ENCODE measurements at regions not wholly inside any gene's neighbourhood (a gene's known extent, or its start where the extent isn't known, plus 50 kb on each side); places are given as distances from the start of the nearest gene placed in this dataset.

DNA sequence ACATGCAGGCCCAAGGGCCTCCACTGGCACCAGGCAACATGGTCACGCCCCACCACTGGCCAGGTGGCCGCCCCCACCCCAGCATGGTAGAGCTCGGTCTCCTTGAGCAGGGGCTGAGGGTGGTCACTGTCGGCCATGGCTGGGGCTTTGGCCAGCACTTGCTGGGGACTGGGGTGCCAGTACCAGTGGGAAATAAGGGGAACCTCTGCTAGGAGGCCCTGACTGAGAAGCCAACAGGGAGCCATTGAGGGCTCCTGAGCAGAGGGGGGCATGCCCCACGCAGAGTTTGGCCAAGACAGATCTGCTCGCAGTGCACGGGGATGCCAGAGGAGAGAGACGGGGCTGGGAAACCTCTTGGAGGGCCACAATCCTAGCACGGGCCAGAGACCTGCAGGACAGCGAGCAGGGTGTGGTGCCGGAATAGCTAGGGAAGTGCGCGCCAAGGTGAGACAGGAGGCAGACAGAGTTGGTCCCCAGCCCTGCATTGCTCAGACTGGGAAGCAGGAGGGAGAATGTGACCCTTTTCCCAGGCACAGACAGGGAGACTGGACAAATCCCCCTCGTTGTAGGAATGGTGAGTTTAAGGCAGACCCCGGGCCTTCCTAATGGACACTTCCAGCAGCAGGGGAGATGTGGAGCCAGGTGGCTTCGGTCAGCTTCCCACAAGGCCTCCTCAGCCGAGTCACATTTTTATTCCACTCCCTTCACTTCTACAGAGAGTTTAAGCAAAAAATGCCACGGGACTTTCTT, 179.0 kb upstream of the CST7 start:
- TF ChIP-seq, protein P1, sequence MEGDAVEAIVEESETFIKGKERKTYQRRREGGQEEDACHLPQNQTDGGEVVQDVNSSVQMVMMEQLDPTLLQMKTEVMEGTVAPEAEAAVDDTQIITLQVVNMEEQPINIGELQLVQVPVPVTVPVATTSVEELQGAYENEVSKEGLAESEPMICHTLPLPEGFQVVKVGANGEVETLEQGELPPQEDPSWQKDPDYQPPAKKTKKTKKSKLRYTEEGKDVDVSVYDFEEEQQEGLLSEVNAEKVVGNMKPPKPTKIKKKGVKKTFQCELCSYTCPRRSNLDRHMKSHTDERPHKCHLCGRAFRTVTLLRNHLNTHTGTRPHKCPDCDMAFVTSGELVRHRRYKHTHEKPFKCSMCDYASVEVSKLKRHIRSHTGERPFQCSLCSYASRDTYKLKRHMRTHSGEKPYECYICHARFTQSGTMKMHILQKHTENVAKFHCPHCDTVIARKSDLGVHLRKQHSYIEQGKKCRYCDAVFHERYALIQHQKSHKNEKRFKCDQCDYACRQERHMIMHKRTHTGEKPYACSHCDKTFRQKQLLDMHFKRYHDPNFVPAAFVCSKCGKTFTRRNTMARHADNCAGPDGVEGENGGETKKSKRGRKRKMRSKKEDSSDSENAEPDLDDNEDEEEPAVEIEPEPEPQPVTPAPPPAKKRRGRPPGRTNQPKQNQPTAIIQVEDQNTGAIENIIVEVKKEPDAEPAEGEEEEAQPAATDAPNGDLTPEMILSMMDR (conservative IDR thresholded peaks at IDR 0.05; ENCODE audit: low read length) = no peak
- no peak for TF ChIP-seq EZH2phosphoT487 (IDR thresholded peaks at IDR 0.05; ENCODE audit: borderline replicate concordance)
- H3K4me1 ChIP-seq (ENCODE audit: insufficient read depth, low read length, poor library complexity, severe bottlenecking) = no peaks in the 10 kb centered on the region
- H3K36me3 ChIP-seq (ENCODE audit: insufficient read depth, low read length) = no peaks in the 10 kb centered on the region
- H3K27me3 ChIP-seq (ENCODE audit: insufficient read depth, low read length, poor library complexity, severe bottlenecking) = no peaks in the 10 kb centered on the region
- H3K4me3 ChIP-seq (ENCODE audit: low read length, poor library complexity, severe bottlenecking) = no peak overlapping the region
- no peak overlapping the region for H3K4me2 ChIP-seq (ENCODE audit: low read depth, low read length, poor library complexity, severe bottlenecking)
- no peaks in the 10 kb centered on the region for H4K20me1 ChIP-seq (ENCODE audit: insufficient read depth, low read length, poor library complexity, severe bottlenecking)
- H2AFZ ChIP-seq (ENCODE audit: low read length) = no peak overlapping the region
- H3K9me2 ChIP-seq (replicated peaks; ENCODE audit: low read depth, low read length) = no peaks in the 10 kb centered on the region
- H3K9ac ChIP-seq (ENCODE audit: low read depth, low read length, poor library complexity, severe bottlenecking) = no peak overlapping the region
- no peaks in the 10 kb centered on the region for H3K79me2 ChIP-seq (ENCODE audit: insufficient read depth, low read length)
- no peaks in the 10 kb centered on the region for H3F3A ChIP-seq (ENCODE audit: low read depth)
- H3K9me3 ChIP-seq (ENCODE audit: insufficient read depth, low read depth, low read length) = peaks cover 4% of the 10 kb centered on the region; the same call in 1 of the 2 replicates

DNA sequence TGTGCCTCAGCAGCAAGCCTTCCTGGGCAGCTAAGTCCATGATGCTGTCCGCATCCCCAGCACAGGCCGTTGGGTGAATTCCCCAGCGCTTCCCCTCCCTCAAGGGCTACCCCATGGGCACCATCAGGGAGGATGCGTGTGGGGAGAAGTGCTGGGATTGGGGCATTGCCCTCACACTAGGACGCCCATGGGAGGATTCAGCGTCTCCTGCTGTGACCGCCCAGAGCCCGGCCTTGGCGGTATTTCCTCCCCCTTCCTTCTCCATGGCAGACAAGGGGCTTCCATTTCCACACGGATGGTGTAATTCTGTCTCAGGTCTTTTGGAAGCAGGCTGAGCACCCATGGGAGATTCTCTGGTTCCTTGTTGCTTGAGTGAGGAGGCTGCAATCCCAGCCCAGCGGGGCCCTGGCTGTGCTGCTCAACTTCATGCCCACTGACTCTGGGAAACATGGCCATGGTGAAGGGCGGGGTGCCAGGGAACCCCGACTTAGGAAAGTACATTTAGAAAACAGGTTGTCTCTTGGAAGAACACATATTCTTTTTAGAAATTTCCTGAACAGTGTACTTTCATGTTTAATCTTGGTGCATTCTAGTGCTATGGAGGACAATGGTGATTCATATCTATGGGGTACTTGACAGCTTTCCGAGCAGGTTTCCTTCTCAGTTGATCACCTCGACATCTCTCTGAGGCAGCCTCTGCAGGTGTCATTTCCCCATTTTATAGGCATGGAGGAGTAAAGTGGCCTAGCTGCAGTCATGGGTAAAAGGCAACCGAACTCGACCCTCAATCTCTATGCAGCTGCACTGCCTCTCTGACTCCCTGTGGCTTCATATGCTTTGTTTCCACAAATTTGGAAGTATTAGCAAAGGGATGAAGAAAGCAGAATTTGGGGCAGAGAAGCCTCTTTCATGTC, 178.2 kb upstream of the CST7 start:
- H3K4me3 ChIP-seq (ENCODE audit: low read length, poor library complexity, severe bottlenecking) = no peak overlapping the region
- no peak overlapping the region for H2AFZ ChIP-seq (ENCODE audit: low read length)
- H3K9me3 ChIP-seq (ENCODE audit: insufficient read depth, low read depth, low read length) = peaks cover 9% of the 10 kb centered on the region
- H3K36me3 ChIP-seq (ENCODE audit: insufficient read depth, low read length) = no peaks in the 10 kb centered on the region
- no peaks in the 10 kb centered on the region for H3K27me3 ChIP-seq (ENCODE audit: insufficient read depth, low read length, poor library complexity, severe bottlenecking)
- H4K20me1 ChIP-seq (ENCODE audit: insufficient read depth, low read length, poor library complexity, severe bottlenecking) = no peaks in the 10 kb centered on the region
- no peaks in the 10 kb centered on the region for H3K4me1 ChIP-seq (ENCODE audit: insufficient read depth, low read length, poor library complexity, severe bottlenecking)
- no peak overlapping the region for H3K9ac ChIP-seq (ENCODE audit: low read depth, low read length, poor library complexity, severe bottlenecking)
- no peak overlapping the region for H3K4me2 ChIP-seq (ENCODE audit: low read depth, low read length, poor library complexity, severe bottlenecking)
- no peaks in the 10 kb centered on the region for H3K79me2 ChIP-seq (ENCODE audit: insufficient read depth, low read length)
- no peak for TF ChIP-seq EZH2phosphoT487 (IDR thresholded peaks at IDR 0.05; ENCODE audit: borderline replicate concordance)
- TF ChIP-seq, protein P1 (conservative IDR thresholded peaks at IDR 0.05; ENCODE audit: low read length) = no peak
- H3K9me2 ChIP-seq (replicated peaks; ENCODE audit: low read depth, low read length) = no peaks in the 10 kb centered on the region
- H3F3A ChIP-seq (ENCODE audit: low read depth) = no peaks in the 10 kb centered on the region

DNA sequence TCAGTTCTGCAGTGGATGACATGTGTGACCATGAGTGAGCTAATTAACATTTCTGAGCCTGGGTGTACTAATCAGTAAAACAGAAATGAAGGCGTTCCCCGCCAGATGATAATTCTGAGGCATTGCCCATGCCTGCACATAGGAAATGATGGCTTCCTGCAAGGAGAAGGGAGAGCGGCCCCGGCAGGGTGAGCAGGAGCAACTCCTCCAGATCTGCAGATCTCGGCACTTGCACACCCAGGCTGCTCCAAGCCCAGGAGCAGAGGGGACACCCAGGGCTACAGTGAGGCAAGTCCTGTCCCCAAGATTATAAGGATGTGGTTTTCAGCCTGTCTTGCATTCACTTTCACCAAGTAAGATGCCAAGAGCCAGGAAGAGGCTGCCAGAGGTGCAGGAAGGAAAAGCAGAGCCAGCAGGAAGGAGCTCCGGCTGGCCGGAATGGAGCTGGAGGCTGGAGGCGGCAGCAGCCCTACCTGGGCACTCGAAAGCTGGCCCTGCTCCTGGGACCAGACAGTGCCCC, 177.5 kb upstream of the CST7 start:
- no peaks in the 10 kb centered on the region for H3K9me2 ChIP-seq (replicated peaks; ENCODE audit: low read depth, low read length)
- H3K9ac ChIP-seq (ENCODE audit: low read depth, low read length, poor library complexity, severe bottlenecking) = no peak overlapping the region
- H3K4me1 ChIP-seq (ENCODE audit: insufficient read depth, low read length, poor library complexity, severe bottlenecking) = no peaks in the 10 kb centered on the region
- no peaks in the 10 kb centered on the region for H4K20me1 ChIP-seq (ENCODE audit: insufficient read depth, low read length, poor library complexity, severe bottlenecking)
- no peak overlapping the region for H2AFZ ChIP-seq (ENCODE audit: low read length)
- H3F3A ChIP-seq (ENCODE audit: low read depth) = no peaks in the 10 kb centered on the region
- no peaks in the 10 kb centered on the region for H3K36me3 ChIP-seq (ENCODE audit: insufficient read depth, low read length)
- no peaks in the 10 kb centered on the region for H3K27me3 ChIP-seq (ENCODE audit: insufficient read depth, low read length, poor library complexity, severe bottlenecking)
- H3K9me3 ChIP-seq (ENCODE audit: insufficient read depth, low read depth, low read length) = peaks cover 9% of the 10 kb centered on the region
- H3K79me2 ChIP-seq (ENCODE audit: insufficient read depth, low read length) = no peaks in the 10 kb centered on the region
- TF ChIP-seq, protein P1 (conservative IDR thresholded peaks at IDR 0.05; ENCODE audit: low read length) = no peak
- no peak for TF ChIP-seq EZH2phosphoT487 (IDR thresholded peaks at IDR 0.05; ENCODE audit: borderline replicate concordance)
- H3K4me3 ChIP-seq (ENCODE audit: low read length, poor library complexity, severe bottlenecking) = no peak overlapping the region
- H3K4me2 ChIP-seq (ENCODE audit: low read depth, low read length, poor library complexity, severe bottlenecking) = no peak overlapping the region

Data from Loucy (cell line).